ENCODE measurements at regions not wholly inside any gene's neighbourhood (a gene's known extent, or its start where the extent isn't known, plus 50 kb on each side); places are given as distances from the start of the nearest gene placed in this dataset.

- no peak for DNase-seq (ENCODE audit: low read depth in 3 of 3)
Measured at GRCh38 chr2:105621038-105621437, 123.7 kb upstream of the NCK2 start.

GRCh38 chr2:105618351-105618659, 126.4 kb upstream of the NCK2 start:
- no peak for DNase-seq (ENCODE audit: low read depth in 3 of 3)

- no peak for DNase-seq (ENCODE audit: low read depth in 3 of 3)
Measured at GRCh38 chr2:105617631-105618350, 126.9 kb upstream of the NCK2 start.

- DNase-seq (ENCODE audit: low read depth in 3 of 3): no peak
Measured at GRCh38 chr2:105615305-105615704, 129.4 kb upstream of the NCK2 start.

GRCh38 chr2:105611811-105612424, 132.8 kb upstream of the NCK2 start:
- DNase-seq (ENCODE audit: low read depth in 3 of 3): no peak

- DNase-seq (ENCODE audit: low read depth in 3 of 3): no peak
Measured at GRCh38 chr2:105611333-105611637, 133.4 kb upstream of the NCK2 start.

GRCh38 chr2:105610576-105611332, 134.0 kb upstream of the NCK2 start:
- DNase-seq (ENCODE audit: low read depth in 3 of 3): no peak

GRCh38 chr2:105609746-105610402, 134.8 kb upstream of the NCK2 start:
- no peak for DNase-seq (ENCODE audit: low read depth in 3 of 3)

- DNase-seq (ENCODE audit: low read depth in 3 of 3): no peak
Measured at GRCh38 chr2:105607920-105608504, 136.7 kb upstream of the NCK2 start.

- no peak for DNase-seq (ENCODE audit: low read depth in 3 of 3)
Measured at GRCh38 chr2:105606081-105606480, 138.6 kb upstream of the NCK2 start.

- DNase-seq (ENCODE audit: low read depth in 3 of 3): no peak
Measured at GRCh38 chr2:105604938-105605337, 139.8 kb upstream of the NCK2 start.

GRCh38 chr2:105600949-105601794, 143.5 kb upstream of the NCK2 start:
- no peak for DNase-seq (ENCODE audit: low read depth in 3 of 3)

- no peak for DNase-seq (ENCODE audit: low read depth in 3 of 3)
Measured at GRCh38 chr2:105600602-105600948, 144.1 kb upstream of the NCK2 start.

GRCh38 chr2:105600037-105600442, 144.7 kb upstream of the NCK2 start:
- no peak for DNase-seq (ENCODE audit: low read depth in 3 of 3)

GRCh38 chr2:105598829-105599698, 145.6 kb upstream of the NCK2 start:
- DNase-seq (ENCODE audit: low read depth in 3 of 3): no peak

- DNase-seq (ENCODE audit: low read depth in 3 of 3): no peak
Measured at GRCh38 chr2:105597806-105598803, 146.6 kb upstream of the NCK2 start.

- DNase-seq (ENCODE audit: low read depth in 3 of 3): no peak
Measured at GRCh38 chr2:105597011-105597805, 147.5 kb upstream of the NCK2 start.

- DNase-seq (ENCODE audit: low read depth in 3 of 3): no peak
Measured at GRCh38 chr2:105596411-105596921, 148.2 kb upstream of the NCK2 start.

All from stimulated activated CD4-positive, alpha-beta T cell treated with anti-CD3 and anti-CD28 coated beads, TNF-alpha, amount 100 ng/mL, for 24 hours (primary cell).